OCI-LY3 (cell line): ENCODE measurements at regions not wholly inside any gene's neighbourhood (a gene's known extent, or its start where the extent isn't known, plus 50 kb on each side); places are given as distances from the start of the nearest gene placed in this dataset.

Source experiments
- CTCF ChIP-seq: fragments of 200-600, 300-600 bp; sonication (generic); IDR thresholded peaks from 2 replicates; pipeline ENCODE4 v1.5.1; 2014; ENCODE audit warnings: antibody characterized with exemption, low read length, low read depth
- EZH2phosphoT487 ChIP-seq: fragments of 200-600 bp; shearing (Covaris generic); IDR thresholded peaks from 2 replicates; pipeline ENCODE4 v1.6.1; 2018; ENCODE audit warnings: antibody characterized with exemption, mixed run types, low read depth

GRCh38 chr2:67895227-67895941, 167.4 kb downstream of the C1D start:
- TF ChIP-seq CTCF (no peak), EZH2phosphoT487 (no peak)
